GM23338 (cell line): ENCODE measurements at regions not wholly inside any gene's neighbourhood (a gene's known extent, or its start where the extent isn't known, plus 50 kb on each side); places are given as distances from the start of the nearest gene placed in this dataset.

Source experiments
- CREB1 ChIP-seq: fragments of 250-450 bp; sonication (Bioruptor Pico); IDR thresholded peaks from 2 replicates; pipeline ENCODE4 v1.5.0; 2020; ENCODE audit warnings: low read depth, mild to moderate bottlenecking, moderate library complexity
- CTCF ChIP-seq, 2 experiments: fragments of 200-600 bp in 1 of 2; sonication (generic) in 1 of 2; conservative IDR thresholded peaks; 2 replicates each; pipeline versions ENCODE4 v1.5.1 to v1.6.1; 2016 to 2017; ENCODE audit warnings: antibody characterized with exemption in 2 of 2, low read depth in 2 of 2, mild to moderate bottlenecking in 2 of 2, moderate library complexity in 1 of 2
- EZH2 ChIP-seq: fragments of 200-600 bp; sonication (generic); IDR thresholded peaks from one replicate; pipeline ENCODE4 v1.8.0; 2017; ENCODE audit warnings: antibody characterized with exemption, mild to moderate bottlenecking, low read depth; ENCODE audit not compliant: unreplicated experiment
- EZH2phosphoT487 ChIP-seq: fragments of 200-600 bp; sonication (generic); IDR thresholded peaks from one replicate; pipeline ENCODE4 v1.8.1; 2018; ENCODE audit warnings: antibody characterized with exemption; ENCODE audit not compliant: unreplicated experiment
- JUNB ChIP-seq: IDR thresholded peaks from one replicate; pipeline ENCODE4 v1.6.1; 2016; ENCODE audit warnings: antibody characterized with exemption; ENCODE audit not compliant: unreplicated experiment
- POLR2AphosphoS5 ChIP-seq: IDR thresholded peaks from 2 replicates; pipeline ENCODE4 v1.6.1; 2016; ENCODE audit warnings: antibody characterized with exemption, low read depth
- STAT1 ChIP-seq: IDR thresholded peaks from one replicate; pipeline ENCODE4 v1.6.1; 2016; ENCODE audit warnings: antibody characterized with exemption; ENCODE audit not compliant: unreplicated experiment
- ZNF114 ChIP-seq: fragments of 250-450 bp; sonication (Bioruptor Pico); IDR thresholded peaks from 2 replicates; pipeline ENCODE4 v1.5.0; 2020; ENCODE audit warnings: mild to moderate bottlenecking, moderate library complexity
- TF ChIP-seq, protein P1 (sequence below): IDR thresholded peaks from one replicate; pipeline ENCODE4 v1.6.1; 2018; ENCODE audit warnings: antibody characterized with exemption; ENCODE audit not compliant: unreplicated experiment
- TF ChIP-seq, protein P2 (sequence below): fragments of 250-450 bp; sonication (Bioruptor Pico); IDR thresholded peaks from 2 replicates; pipeline ENCODE4 v1.5.0; 2020; ENCODE audit warnings: mild to moderate bottlenecking, moderate library complexity
- TF ChIP-seq, protein P3 (sequence below): IDR thresholded peaks from 2 replicates; pipeline ENCODE4 v1.6.1; 2016; ENCODE audit warnings: antibody characterized with exemption

DNA sequence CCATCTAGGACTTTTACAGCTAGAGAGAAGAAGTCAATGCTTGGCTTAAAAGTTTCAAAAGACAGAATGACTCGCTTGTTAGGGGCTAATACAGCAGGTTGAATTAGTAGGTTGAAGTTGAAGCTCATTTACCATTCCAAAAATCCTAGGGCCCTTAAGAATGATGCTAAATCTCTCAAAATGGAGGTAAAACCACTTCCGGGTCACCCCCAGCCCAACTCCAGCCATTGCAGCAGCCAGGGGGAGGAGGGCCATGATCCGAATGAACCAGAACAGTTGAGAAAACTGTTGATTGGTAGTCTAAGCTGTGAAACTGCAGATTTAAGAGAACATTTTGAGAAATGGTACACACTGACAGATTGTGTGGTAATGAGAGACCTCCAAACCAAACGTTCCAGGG, 245.4 kb downstream of the HNRNPD start:
- TF ChIP-seq CTCF (conservative IDR thresholded peaks at IDR 0.05; ENCODE audit: low read depth in 2 of 2) (no peak), POLR2AphosphoS5 (no peak), EZH2 (no peak), EZH2phosphoT487 (no peak), JUNB (no peak), STAT1 (no peak), ZNF114 (CRISPR knock-in tag) (no peak), CREB1 (CRISPR knock-in tag) (no peak)
- TF ChIP-seq, protein P1, sequence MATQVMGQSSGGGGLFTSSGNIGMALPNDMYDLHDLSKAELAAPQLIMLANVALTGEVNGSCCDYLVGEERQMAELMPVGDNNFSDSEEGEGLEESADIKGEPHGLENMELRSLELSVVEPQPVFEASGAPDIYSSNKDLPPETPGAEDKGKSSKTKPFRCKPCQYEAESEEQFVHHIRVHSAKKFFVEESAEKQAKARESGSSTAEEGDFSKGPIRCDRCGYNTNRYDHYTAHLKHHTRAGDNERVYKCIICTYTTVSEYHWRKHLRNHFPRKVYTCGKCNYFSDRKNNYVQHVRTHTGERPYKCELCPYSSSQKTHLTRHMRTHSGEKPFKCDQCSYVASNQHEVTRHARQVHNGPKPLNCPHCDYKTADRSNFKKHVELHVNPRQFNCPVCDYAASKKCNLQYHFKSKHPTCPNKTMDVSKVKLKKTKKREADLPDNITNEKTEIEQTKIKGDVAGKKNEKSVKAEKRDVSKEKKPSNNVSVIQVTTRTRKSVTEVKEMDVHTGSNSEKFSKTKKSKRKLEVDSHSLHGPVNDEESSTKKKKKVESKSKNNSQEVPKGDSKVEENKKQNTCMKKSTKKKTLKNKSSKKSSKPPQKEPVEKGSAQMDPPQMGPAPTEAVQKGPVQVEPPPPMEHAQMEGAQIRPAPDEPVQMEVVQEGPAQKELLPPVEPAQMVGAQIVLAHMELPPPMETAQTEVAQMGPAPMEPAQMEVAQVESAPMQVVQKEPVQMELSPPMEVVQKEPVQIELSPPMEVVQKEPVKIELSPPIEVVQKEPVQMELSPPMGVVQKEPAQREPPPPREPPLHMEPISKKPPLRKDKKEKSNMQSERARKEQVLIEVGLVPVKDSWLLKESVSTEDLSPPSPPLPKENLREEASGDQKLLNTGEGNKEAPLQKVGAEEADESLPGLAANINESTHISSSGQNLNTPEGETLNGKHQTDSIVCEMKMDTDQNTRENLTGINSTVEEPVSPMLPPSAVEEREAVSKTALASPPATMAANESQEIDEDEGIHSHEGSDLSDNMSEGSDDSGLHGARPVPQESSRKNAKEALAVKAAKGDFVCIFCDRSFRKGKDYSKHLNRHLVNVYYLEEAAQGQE = no peak
- TF ChIP-seq, protein P2, sequence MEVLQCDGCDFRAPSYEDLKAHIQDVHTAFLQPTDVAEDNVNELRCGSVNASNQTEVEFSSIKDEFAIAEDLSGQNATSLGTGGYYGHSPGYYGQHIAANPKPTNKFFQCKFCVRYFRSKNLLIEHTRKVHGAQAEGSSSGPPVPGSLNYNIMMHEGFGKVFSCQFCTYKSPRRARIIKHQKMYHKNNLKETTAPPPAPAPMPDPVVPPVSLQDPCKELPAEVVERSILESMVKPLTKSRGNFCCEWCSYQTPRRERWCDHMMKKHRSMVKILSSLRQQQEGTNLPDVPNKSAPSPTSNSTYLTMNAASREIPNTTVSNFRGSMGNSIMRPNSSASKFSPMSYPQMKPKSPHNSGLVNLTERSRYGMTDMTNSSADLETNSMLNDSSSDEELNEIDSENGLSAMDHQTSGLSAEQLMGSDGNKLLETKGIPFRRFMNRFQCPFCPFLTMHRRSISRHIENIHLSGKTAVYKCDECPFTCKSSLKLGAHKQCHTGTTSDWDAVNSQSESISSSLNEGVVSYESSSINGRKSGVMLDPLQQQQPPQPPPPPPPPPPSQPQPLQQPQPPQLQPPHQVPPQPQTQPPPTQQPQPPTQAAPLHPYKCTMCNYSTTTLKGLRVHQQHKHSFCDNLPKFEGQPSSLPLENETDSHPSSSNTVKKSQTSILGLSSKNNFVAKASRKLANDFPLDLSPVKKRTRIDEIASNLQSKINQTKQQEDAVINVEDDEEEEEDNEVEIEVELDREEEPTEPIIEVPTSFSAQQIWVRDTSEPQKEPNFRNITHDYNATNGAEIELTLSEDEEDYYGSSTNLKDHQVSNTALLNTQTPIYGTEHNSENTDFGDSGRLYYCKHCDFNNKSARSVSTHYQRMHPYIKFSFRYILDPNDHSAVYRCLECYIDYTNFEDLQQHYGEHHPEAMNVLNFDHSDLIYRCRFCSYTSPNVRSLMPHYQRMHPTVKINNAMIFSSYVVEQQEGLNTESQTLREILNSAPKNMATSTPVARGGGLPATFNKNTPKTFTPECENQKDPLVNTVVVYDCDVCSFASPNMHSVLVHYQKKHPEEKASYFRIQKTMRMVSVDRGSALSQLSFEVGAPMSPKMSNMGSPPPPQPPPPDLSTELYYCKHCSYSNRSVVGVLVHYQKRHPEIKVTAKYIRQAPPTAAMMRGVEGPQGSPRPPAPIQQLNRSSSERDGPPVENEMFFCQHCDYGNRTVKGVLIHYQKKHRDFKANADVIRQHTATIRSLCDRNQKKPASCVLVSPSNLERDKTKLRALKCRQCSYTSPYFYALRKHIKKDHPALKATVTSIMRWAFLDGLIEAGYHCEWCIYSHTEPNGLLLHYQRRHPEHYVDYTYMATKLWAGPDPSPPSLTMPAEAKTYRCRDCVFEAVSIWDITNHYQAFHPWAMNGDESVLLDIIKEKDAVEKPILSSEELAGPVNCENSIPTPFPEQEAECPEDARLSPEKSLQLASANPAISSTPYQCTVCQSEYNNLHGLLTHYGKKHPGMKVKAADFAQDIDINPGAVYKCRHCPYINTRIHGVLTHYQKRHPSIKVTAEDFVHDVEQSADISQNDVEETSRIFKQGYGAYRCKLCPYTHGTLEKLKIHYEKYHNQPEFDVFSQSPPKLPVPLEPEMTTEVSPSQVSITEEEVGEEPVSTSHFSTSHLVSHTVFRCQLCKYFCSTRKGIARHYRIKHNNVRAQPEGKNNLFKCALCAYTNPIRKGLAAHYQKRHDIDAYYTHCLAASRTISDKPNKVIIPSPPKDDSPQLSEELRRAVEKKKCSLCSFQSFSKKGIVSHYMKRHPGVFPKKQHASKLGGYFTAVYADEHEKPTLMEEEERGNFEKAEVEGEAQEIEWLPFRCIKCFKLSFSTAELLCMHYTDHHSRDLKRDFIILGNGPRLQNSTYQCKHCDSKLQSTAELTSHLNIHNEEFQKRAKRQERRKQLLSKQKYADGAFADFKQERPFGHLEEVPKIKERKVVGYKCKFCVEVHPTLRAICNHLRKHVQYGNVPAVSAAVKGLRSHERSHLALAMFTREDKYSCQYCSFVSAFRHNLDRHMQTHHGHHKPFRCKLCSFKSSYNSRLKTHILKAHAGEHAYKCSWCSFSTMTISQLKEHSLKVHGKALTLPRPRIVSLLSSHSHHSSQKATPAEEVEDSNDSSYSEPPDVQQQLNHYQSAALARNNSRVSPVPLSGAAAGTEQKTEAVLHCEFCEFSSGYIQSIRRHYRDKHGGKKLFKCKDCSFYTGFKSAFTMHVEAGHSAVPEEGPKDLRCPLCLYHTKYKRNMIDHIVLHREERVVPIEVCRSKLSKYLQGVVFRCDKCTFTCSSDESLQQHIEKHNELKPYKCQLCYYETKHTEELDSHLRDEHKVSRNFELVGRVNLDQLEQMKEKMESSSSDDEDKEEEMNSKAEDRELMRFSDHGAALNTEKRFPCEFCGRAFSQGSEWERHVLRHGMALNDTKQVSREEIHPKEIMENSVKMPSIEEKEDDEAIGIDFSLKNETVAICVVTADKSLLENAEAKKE = no peak
- TF ChIP-seq, protein P3, sequence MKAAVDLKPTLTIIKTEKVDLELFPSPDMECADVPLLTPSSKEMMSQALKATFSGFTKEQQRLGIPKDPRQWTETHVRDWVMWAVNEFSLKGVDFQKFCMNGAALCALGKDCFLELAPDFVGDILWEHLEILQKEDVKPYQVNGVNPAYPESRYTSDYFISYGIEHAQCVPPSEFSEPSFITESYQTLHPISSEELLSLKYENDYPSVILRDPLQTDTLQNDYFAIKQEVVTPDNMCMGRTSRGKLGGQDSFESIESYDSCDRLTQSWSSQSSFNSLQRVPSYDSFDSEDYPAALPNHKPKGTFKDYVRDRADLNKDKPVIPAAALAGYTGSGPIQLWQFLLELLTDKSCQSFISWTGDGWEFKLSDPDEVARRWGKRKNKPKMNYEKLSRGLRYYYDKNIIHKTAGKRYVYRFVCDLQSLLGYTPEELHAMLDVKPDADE = no peak
